Esophagus squamous epithelium (tissue), 5 donors: ENCODE measurements at regions not wholly inside any gene's neighbourhood (a gene's known extent, or its start where the extent isn't known, plus 50 kb on each side); places are given as distances from the start of the nearest gene placed in this dataset.

Source experiments
- DNase-seq: peaks from one replicate; lab custom pipeline; 2025; lab: John Stamatoyannopoulos, UW
- H3K27ac ChIP-seq, 4 donors: fragments of 200-600 bp; sonication (generic); one replicate each; pipeline ENCODE4 v1.5.1; 2016 to 2019; ENCODE audit warnings: mild to moderate bottlenecking in 1 of 4
- H3K27me3 ChIP-seq, 4 donors: fragments of 200-600 bp; sonication (generic); 1 replicate in 3 of 4; 2 replicates in 1 of 4; pipeline versions ENCODE4 v1.5.1 to v1.6.0; 2017 to 2021; ENCODE audit warnings: antibody characterized with exemption in 1 of 4
- H3K36me3 ChIP-seq, 3 donors: fragments of 200-600 bp; sonication (generic); one replicate each; pipeline ENCODE4 v1.5.1; 2016 to 2019
- H3K4me1 ChIP-seq, 3 donors: fragments of 200-600 bp; sonication (generic); one replicate each; pipeline ENCODE4 v1.5.1; 2017 to 2019
- H3K4me3 ChIP-seq, 4 donors: fragments of 200-600 bp; sonication (generic); 1 replicate in 3 of 4; 2 replicates in 1 of 4; pipeline ENCODE4 v1.5.1; 2016 to 2019; ENCODE audit warnings: mild to moderate bottlenecking in 2 of 4, moderate library complexity in 1 of 4
- H3K9me3 ChIP-seq, 3 donors: fragments of 200-600 bp; sonication (generic); one replicate each; pipeline ENCODE4 v1.5.1; 2016 to 2019
- CTCF ChIP-seq, 6 experiments: fragments of 450-650 bp in 4 of 6; fragments of 200-600 bp in 2 of 6; sonication (generic) in 2 of 6; IDR thresholded peaks; one replicate each; pipeline ENCODE4 v1.5.1; 2016 to 2019; ENCODE audit warnings: antibody characterized with exemption in 6 of 6, mild to moderate bottlenecking in 4 of 6, moderate library complexity in 4 of 6
- POLR2A ChIP-seq, 4 donors: fragments of 450-650 bp; IDR thresholded peaks; one replicate each; pipeline ENCODE4 v1.6.1; 2017; ENCODE audit warnings: antibody characterized with exemption in 4 of 4, mild to moderate bottlenecking in 4 of 4, moderate library complexity in 3 of 4
- WGBS, 2 donors: methylation state at CpG; one replicate each; pipeline ENCODE4 v1.1.5; 2018; 5-methylcytosine and 5-hydroxymethylcytosine counted together
- intact Hi-C: fragments of 100-400 bp; cut with DNase I; formaldehyde crosslinking; loops from one replicate; pipeline ENCODE4 v1.15.0; 2022
- donor health status: DM: yes; HTN: yes; CAD: no.

DNA sequence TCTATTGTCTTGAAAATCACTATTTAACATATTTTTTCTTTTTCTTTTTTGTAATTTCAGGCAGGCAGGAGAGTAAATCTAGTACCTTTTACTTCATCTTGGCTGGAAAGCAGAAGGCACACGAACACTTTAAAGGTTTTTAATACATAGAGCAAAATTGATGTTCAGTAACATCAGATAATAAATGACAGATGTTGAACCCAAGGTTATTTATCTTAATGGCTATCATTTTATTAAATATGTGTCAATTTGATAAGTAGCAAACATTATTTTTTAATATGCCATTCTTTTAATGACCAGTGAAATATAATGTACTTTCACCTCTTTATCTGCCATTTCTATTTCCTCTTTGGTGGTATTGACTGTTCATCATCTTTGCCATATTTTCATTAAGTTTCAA, 381.2 kb downstream of the ARHGEF28 start:
- H3K27ac ChIP-seq: no peak overlapping the region
- WGBS, 2 donors: 0% methylated on average over 1 of the region's 1 CpG

GRCh38 chr5:73999297-73999696, 373.3 kb downstream of the ARHGEF28 start:
- intact Hi-C loops: no loop called here
- H3K9me3 ChIP-seq: no peaks in the 10 kb centered on the region
- DNase-seq: no peak
- H3K27ac ChIP-seq: no peak overlapping the region
- WGBS, 2 donors: 70 to 78% methylated on average over 3 of the region's 3 CpGs
- TF ChIP-seq POLR2A (IDR thresholded peaks at IDR 0.05): no peak
- TF ChIP-seq CTCF (IDR thresholded peaks at IDR 0.05): no peak
- no peaks in the 10 kb centered on the region for H3K27me3 ChIP-seq
- H3K4me3 ChIP-seq: no peak overlapping the region
- H3K4me1 ChIP-seq: no peaks in the 10 kb centered on the region
- no peaks in the 10 kb centered on the region for H3K36me3 ChIP-seq

More for the DNA sequence above, 381.2 kb downstream of the ARHGEF28 start:
- Histone ChIP-seq H3K36me3 (no peaks in the 10 kb centered on the region), H3K27me3 (no peaks in the 10 kb centered on the region), H3K4me1 (no peaks in the 10 kb centered on the region), H3K9me3 (no peaks in the 10 kb centered on the region), H3K4me3 (no peak overlapping the region)
- TF ChIP-seq POLR2A (IDR thresholded peaks at IDR 0.05) (no peak), CTCF (IDR thresholded peaks at IDR 0.05) (no peak)
- no peak for DNase-seq
- intact Hi-C loops: no loop called here

- no peak for DNase-seq
- TF ChIP-seq POLR2A (IDR thresholded peaks at IDR 0.05): no peak
- no peak for TF ChIP-seq CTCF (IDR thresholded peaks at IDR 0.05)
- no peak overlapping the region for H3K4me3 ChIP-seq
- no peaks in the 10 kb centered on the region for H3K27me3 ChIP-seq
- H3K27ac ChIP-seq: no peak overlapping the region
- WGBS, 2 donors: 46 to 47% methylated on average over 4 of the region's 4 CpGs
- no peaks in the 10 kb centered on the region for H3K4me1 ChIP-seq
- no peaks in the 10 kb centered on the region for H3K9me3 ChIP-seq
- intact Hi-C loops: no loop called here
- H3K36me3 ChIP-seq: no peaks in the 10 kb centered on the region
Measured at GRCh38 chr5:73998489-73998888, 372.5 kb downstream of the ARHGEF28 start.

- no peak overlapping the region for H3K27ac ChIP-seq
Measured at GRCh38 chr5:73997960-73998359, 372.0 kb downstream of the ARHGEF28 start.

DNA sequence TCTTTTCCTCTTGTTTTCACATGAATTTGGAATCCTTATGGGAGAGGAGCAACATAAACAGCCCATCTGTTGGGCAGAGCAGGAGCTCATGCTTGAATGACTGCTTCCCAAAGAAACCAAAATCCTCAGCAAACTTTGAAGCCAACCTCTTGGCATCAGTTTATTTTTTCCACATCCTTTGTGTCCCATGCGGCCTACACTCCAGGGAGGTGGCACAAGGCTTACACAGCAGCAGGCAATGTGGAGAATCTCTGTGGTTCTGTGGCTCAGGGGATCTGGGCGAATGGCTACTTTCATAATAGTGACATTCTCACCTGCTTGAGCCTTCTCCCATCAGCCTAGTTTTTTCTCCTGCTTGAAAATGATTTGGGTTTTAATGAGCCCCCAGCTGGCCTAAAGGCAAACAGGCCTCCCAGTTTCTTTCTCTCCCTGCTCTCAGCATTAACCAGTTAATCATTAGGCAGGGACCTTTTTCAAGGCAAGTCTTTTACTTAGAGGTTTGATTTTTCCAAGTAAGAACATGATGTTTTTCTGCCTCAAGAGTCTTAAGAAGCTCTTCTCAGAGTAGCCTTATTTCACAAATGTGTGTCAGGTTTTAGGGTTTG, 370.3 kb downstream of the ARHGEF28 start:
- no peaks in the 10 kb centered on the region for H3K9me3 ChIP-seq
- no peak for DNase-seq
- 59 to 79% methylated on average over 2 of the region's 2 CpGs for WGBS, 2 donors
- H3K27me3 ChIP-seq: no peaks in the 10 kb centered on the region
- H3K4me1 ChIP-seq: no peaks in the 10 kb centered on the region
- no peak overlapping the region for H3K27ac ChIP-seq
- no peak overlapping the region for H3K4me3 ChIP-seq
- TF ChIP-seq CTCF (IDR thresholded peaks at IDR 0.05) (no peak), POLR2A (IDR thresholded peaks at IDR 0.05) (no peak)
- H3K36me3 ChIP-seq: no peaks in the 10 kb centered on the region
- intact Hi-C loops: no loop called here

More at GRCh38 chr5:73997960-73998359, 372.0 kb downstream of the ARHGEF28 start:
- H3K4me3 ChIP-seq: no peak overlapping the region
- H3K4me1 ChIP-seq: no peaks in the 10 kb centered on the region
- intact Hi-C loops: no loop called here
- no peak for TF ChIP-seq POLR2A (IDR thresholded peaks at IDR 0.05)
- no peak for TF ChIP-seq CTCF (IDR thresholded peaks at IDR 0.05)
- no peaks in the 10 kb centered on the region for H3K36me3 ChIP-seq
- no peaks in the 10 kb centered on the region for H3K9me3 ChIP-seq
- DNase-seq: no peak
- no peaks in the 10 kb centered on the region for H3K27me3 ChIP-seq
